GM21576 (cell line): ENCODE measurements at regions not wholly inside any gene's neighbourhood (a gene's known extent, or its start where the extent isn't known, plus 50 kb on each side); places are given as distances from the start of the nearest gene placed in this dataset.
"Not testable (repeated sequence)": the region's sequence is repeated elsewhere in the genome, so short reads cannot be mapped to it uniquely, and the experiment has no call there.

Experiments
- ATAC-seq: cut with Tn5 transposase; IDR thresholded peaks from one replicate; pipeline ENCODE4 v1.9.1; 2021; ENCODE audit warnings: mild to moderate bottlenecking, moderate library complexity; ENCODE audit not compliant: unreplicated experiment

GRCh38 chr2:16102976-16103380, 162.6 kb downstream of the MYCN start:
- ATAC-seq = no peak

GRCh38 chr2:16102358-16102975, 162.1 kb downstream of the MYCN start:
- no peak for ATAC-seq

GRCh38 chr2:16101196-16101595, 160.8 kb downstream of the MYCN start:
- no peak for ATAC-seq

GRCh38 chr2:16100006-16100405, 159.7 kb downstream of the MYCN start:
- ATAC-seq = no peak

- no peak for ATAC-seq
These were observed 159.0 kb downstream of the MYCN start for GRCh38 chr2:16099326-16099725.

GRCh38 chr2:16096962-16097361, 156.6 kb downstream of the MYCN start:
- no peak for ATAC-seq

GRCh38 chr2:16095483-16095882, 155.1 kb downstream of the MYCN start:
- ATAC-seq = not testable (repeated sequence)

GRCh38 chr2:16094811-16095210, 154.5 kb downstream of the MYCN start:
- ATAC-seq = no peak

GRCh38 chr2:16093639-16094529, 153.5 kb downstream of the MYCN start:
- ATAC-seq = no peak

- ATAC-seq = no peak
These were observed 152.7 kb downstream of the MYCN start for GRCh38 chr2:16092861-16093638.

- ATAC-seq = no peak
These were observed 151.4 kb downstream of the MYCN start for GRCh38 chr2:16091576-16092282.

GRCh38 chr2:16090650-16091575, 150.6 kb downstream of the MYCN start:
- no peak for ATAC-seq

- not testable (repeated sequence) for ATAC-seq
These were observed 149.1 kb downstream of the MYCN start for GRCh38 chr2:16089491-16089890.

- no peak for ATAC-seq
These were observed 148.4 kb downstream of the MYCN start for GRCh38 chr2:16088802-16089112.

GRCh38 chr2:16088035-16088801, 147.9 kb downstream of the MYCN start:
- ATAC-seq = no peak

GRCh38 chr2:16086136-16086535, 145.8 kb downstream of the MYCN start:
- ATAC-seq = not testable (repeated sequence)

- no peak for ATAC-seq
These were observed 144.7 kb downstream of the MYCN start for GRCh38 chr2:16085073-16085472.

- ATAC-seq = no peak
These were observed 143.9 kb downstream of the MYCN start for GRCh38 chr2:16084274-16084673.

- ATAC-seq = no peak
These were observed 141.9 kb downstream of the MYCN start for GRCh38 chr2:16082276-16082675.
